Testis (tissue), 2 donors: ENCODE measurements at regions not wholly inside any gene's neighbourhood (a gene's known extent, or its start where the extent isn't known, plus 50 kb on each side); places are given as distances from the start of the nearest gene placed in this dataset.

Experiments used
- DNase-seq: peaks from one replicate; pipeline ENCODE4 v3.0.0-alpha.2; 2019
- H3K27ac ChIP-seq, 2 donors: fragments of 200-600 bp; sonication (generic); one replicate each; pipeline ENCODE4 v1.5.1; 2019
- H3K27me3 ChIP-seq: fragments of 200-600 bp; sonication (generic); one replicate; pipeline ENCODE4 v1.5.1; 2019
- H3K36me3 ChIP-seq: fragments of 200-600 bp; sonication (generic); one replicate; pipeline ENCODE4 v1.5.1; 2017; ENCODE audit warnings: low read depth; ENCODE audit errors: missing control alignments
- H3K4me1 ChIP-seq: fragments of 200-600 bp; sonication (generic); one replicate; pipeline ENCODE4 v1.5.1; 2019
- H3K4me3 ChIP-seq, 2 donors: fragments of 200-600 bp; sonication (generic); one replicate each; pipeline ENCODE4 v1.5.1; 2017 to 2019
- H3K9me3 ChIP-seq: fragments of 200-600 bp; sonication (generic); one replicate; pipeline ENCODE4 v1.5.1; 2017
- POLR2A ChIP-seq: fragments of 450-650 bp; IDR thresholded peaks from one replicate; pipeline ENCODE4 v1.6.1; 2017; ENCODE audit warnings: antibody characterized with exemption, mild to moderate bottlenecking, moderate library complexity
- WGBS, 2 donors: methylation state at CpG; one replicate each; pipeline ENCODE4 v1.1.5; 2018; 5-methylcytosine and 5-hydroxymethylcytosine counted together
- intact Hi-C: fragments of 100-400 bp; cut with DNase I; formaldehyde crosslinking; loops from one replicate; pipeline ENCODE4 v1.15.1; 2023; ENCODE audit warnings: low total_unique reads
- TF ChIP-seq, protein P1 (sequence below), 3 experiments: fragments of 450-650 bp in 2 of 3; fragments of 200-600 bp in 1 of 3; sonication (generic) in 1 of 3; IDR thresholded peaks; one replicate each; pipeline ENCODE4 v1.5.1; 2016 to 2019; ENCODE audit warnings: antibody characterized with exemption in 3 of 3, mild to moderate bottlenecking in 2 of 3, moderate library complexity in 1 of 3

DNA sequence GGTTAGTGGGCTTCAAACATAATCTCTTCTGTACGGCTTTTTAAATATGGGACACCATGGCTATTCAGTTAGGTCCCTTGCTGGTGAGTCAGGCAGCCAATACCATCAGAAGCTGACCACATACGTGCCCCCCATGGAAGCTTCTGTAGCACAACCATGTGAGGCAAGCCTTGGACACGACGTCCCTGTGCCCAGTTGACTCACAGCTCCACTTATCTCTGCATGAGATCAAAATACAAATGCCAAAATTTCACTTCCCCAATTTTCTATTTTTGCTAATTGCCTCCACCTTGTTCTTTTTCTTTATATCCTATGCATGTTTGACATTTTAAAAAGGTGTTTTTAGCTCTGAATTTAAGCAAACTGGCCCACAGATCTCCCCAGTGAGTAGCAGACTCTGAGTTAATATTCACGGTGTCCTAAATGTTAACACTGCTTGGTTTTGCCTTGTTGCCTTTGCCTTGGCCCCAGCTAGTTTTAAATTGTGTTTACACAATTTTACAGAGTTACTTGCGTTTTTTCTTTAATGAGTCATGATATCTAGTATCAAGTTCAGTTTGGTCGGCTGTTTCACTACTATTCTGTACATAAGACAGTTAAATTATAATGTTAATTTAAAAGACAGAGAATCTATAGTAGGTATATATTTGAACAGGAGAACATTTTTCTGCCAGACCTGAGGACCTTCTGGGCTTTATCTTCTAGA, 77.5 kb downstream of the CDCA7 start:
- H3K27me3 ChIP-seq, result no peaks in the 10 kb centered on the region
- intact Hi-C loops, result no loop called here
- no peak for DNase-seq
- H3K9me3 ChIP-seq, result no peaks in the 10 kb centered on the region
- H3K36me3 ChIP-seq, result no peaks in the 10 kb centered on the region
- H3K4me1 ChIP-seq, result peaks cover 6% of the 10 kb centered on the region
- H3K4me3 ChIP-seq, result no peak overlapping the region
- no peak overlapping the region for H3K27ac ChIP-seq
- 63 to 68% methylated on average over 7 of the region's 7 CpGs for WGBS, 2 donors
- TF ChIP-seq, protein P1, sequence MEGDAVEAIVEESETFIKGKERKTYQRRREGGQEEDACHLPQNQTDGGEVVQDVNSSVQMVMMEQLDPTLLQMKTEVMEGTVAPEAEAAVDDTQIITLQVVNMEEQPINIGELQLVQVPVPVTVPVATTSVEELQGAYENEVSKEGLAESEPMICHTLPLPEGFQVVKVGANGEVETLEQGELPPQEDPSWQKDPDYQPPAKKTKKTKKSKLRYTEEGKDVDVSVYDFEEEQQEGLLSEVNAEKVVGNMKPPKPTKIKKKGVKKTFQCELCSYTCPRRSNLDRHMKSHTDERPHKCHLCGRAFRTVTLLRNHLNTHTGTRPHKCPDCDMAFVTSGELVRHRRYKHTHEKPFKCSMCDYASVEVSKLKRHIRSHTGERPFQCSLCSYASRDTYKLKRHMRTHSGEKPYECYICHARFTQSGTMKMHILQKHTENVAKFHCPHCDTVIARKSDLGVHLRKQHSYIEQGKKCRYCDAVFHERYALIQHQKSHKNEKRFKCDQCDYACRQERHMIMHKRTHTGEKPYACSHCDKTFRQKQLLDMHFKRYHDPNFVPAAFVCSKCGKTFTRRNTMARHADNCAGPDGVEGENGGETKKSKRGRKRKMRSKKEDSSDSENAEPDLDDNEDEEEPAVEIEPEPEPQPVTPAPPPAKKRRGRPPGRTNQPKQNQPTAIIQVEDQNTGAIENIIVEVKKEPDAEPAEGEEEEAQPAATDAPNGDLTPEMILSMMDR (IDR thresholded peaks at IDR 0.05), result no peak
- TF ChIP-seq POLR2A, result no peak

DNA sequence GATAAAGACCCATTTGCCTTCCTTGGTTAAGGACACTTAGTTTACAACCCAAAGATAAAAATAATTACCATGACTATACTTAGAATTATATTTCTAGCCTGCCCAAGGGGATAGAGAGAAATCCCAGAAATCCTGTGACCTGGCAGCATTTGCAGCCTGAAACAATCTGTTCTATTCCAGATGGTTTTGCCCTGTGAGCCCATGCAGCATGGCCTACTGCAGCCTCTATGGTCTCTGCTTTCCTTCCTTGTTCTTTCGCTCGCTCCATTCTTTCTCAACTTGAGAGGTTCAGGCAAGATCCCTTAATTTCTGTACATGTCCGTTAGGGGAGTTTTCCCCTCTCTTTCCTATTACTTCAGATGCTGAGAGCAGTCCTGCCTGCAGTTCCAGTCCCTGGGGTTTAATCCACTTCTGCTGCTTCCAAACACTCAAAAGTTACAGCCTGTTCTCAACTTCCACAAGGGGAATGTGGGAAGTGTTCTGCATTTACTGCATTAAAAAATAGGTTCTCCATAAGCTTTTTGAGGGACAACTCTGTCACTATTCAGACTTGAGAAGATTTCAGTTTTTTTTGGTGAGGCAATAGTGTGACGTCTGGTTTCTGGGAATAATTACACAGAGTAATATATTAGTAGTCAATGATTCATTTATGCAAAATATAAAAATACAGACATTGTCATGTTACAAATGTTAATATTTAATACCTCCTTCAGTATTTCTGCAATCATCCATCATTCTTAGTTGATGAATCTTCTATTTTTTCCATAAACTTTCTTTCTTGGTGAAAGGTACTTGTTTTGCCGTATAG, 80.3 kb downstream of the CDCA7 start:
- no peak for TF ChIP-seq POLR2A
- peak; percentile 38 for DNase-seq
- intact Hi-C loops, result no loop called here
- Histone ChIP-seq H3K27me3 (no peaks in the 10 kb centered on the region), H3K27ac (peak overlapping the region in 1 of 2 donors; percentile 61), H3K36me3 (no peaks in the 10 kb centered on the region), H3K9me3 (no peaks in the 10 kb centered on the region), H3K4me3 (no peak overlapping the region), H3K4me1 (no peaks in the 10 kb centered on the region)
- 69 to 71% methylated on average over 5 of the region's 5 CpGs for WGBS, 2 donors

DNA sequence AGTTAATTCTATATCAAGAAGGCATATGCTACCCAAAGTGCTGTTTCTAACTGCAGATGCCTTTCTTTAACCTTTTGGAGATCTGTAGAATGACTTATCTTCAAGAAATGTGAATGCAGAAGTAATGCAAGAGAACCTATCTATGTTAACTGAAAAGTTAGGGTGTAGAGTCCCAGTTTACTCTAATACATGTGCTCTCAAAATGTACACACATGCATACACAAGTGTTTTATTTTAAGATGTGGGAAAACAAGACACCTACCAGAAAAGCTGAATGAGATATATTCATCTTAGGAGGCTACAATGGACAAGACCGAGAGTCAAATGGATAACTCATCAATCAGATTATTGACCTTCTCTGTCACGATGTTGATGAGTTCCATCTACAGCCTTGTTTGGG, 80.9 kb downstream of the CDCA7 start:
- H3K36me3 ChIP-seq, result no peaks in the 10 kb centered on the region
- no peak overlapping the region for H3K4me3 ChIP-seq
- no peaks in the 10 kb centered on the region for H3K27me3 ChIP-seq
- no peak for TF ChIP-seq POLR2A
- TF ChIP-seq, protein P1 (IDR thresholded peaks at IDR 0.05), result no peak
- 87 to 91% methylated on average over 2 of the region's 2 CpGs for WGBS, 2 donors
- no peak for DNase-seq
- H3K27ac ChIP-seq, result no peak overlapping the region
- H3K4me1 ChIP-seq, result no peaks in the 10 kb centered on the region
- no peaks in the 10 kb centered on the region for H3K9me3 ChIP-seq
- intact Hi-C loops, result no loop called here

DNA sequence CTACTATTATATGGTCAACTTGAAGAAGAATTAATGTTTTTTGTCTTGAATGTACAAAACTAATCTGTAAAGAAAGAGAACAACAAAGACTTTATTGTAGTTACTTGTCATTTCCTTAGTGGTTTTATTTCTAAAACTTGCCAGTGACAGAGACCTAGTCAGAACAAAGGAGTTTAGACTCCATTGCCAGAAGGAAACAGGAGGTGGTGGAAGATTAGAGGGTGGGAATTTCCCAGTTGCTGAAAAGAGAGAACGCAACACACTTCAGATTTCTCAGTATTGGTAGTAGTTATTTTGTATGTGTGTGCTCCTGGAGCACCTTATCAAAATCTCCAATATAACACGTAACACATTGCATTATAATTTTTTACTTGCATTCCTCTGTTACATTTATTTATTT, 81.4 kb downstream of the CDCA7 start:
- Histone ChIP-seq H3K27ac (no peak overlapping the region), H3K27me3 (no peaks in the 10 kb centered on the region), H3K4me1 (no peaks in the 10 kb centered on the region), H3K36me3 (no peaks in the 10 kb centered on the region), H3K4me3 (no peak overlapping the region), H3K9me3 (no peaks in the 10 kb centered on the region)
- intact Hi-C loops, result no loop called here
- WGBS, 2 donors, result 73 to 82% methylated on average over 2 of the region's 2 CpGs
- DNase-seq, result no peak
- TF ChIP-seq, protein P1 (IDR thresholded peaks at IDR 0.05), result no peak
- no peak for TF ChIP-seq POLR2A

DNA sequence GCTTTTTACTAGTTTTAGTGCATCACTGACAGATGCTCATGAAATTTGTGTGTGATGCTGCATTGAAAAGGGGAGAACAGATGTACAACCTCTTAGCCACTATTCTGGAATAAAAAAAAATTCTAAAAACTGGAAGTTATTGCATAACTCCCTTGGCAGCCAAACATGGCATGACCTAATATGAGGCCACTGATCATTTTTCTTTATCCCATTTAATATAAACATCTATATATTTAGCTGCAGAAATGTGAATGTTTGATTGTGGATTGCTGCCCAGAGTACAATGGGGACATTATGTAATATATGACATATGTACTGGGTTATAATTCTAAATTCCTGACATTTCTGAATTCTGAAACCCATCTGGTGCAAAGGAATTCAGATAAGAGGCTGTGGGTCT, 86.5 kb downstream of the CDCA7 start:
- TF ChIP-seq, protein P1 (IDR thresholded peaks at IDR 0.05), result no peak
- TF ChIP-seq POLR2A, result no peak
- H3K36me3 ChIP-seq, result no peaks in the 10 kb centered on the region
- no peaks in the 10 kb centered on the region for H3K9me3 ChIP-seq
- H3K4me3 ChIP-seq, result no peak overlapping the region
- intact Hi-C loops, result no loop called here
- no peak for DNase-seq
- H3K27ac ChIP-seq, result no peak overlapping the region
- no peaks in the 10 kb centered on the region for H3K4me1 ChIP-seq
- no peaks in the 10 kb centered on the region for H3K27me3 ChIP-seq
